ENCODE measurements at regions not wholly inside any gene's neighbourhood (a gene's known extent, or its start where the extent isn't known, plus 50 kb on each side); places are given as distances from the start of the nearest gene placed in this dataset.

DNA sequence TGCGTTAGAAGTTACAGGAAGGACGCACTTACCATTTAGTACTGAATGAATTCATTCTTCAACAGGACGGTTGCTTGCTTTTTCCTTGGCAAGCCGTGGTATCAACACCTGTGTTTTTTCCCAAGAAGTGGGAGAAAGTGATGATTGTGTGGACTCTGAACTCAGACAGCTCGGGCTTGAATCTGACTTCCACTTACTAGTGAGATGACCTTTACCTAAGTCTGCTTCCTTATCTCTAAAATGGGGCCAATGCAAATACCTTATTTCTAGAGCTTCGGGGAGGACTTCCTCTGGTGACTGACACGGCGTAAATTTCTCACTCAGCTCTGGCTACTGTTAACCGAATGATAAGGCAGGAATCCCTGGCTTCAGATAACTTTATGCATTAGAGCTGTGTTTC lies 146.8 kb upstream of the RBPJ start:
- Histone ChIP-seq H3K27ac (ENCODE audit: low read depth, low read length) (no peak overlapping the region), H3K9ac (ENCODE audit: low read depth in 1 of 3, low read length in 3 of 3) (no peak overlapping the region), H3K4me1 (ENCODE audit: control insufficient read depth in 3 of 3, insufficient read depth in 3 of 3, low read length in 3 of 3) (peaks cover 2 to 7% (median 7%) of the 10 kb centered on the region in 3 donors), H3K9me3 (ENCODE audit: control insufficient read depth in 3 of 3, low read length in 3 of 3) (no peaks in the 10 kb centered on the region), H3K27me3 (ENCODE audit: control insufficient read depth in 3 of 3, insufficient read depth in 3 of 3, low read length in 3 of 3) (peaks cover 0 to 7% (median 0%) of the 10 kb centered on the region in 3 donors), H3K4me3 (ENCODE audit: low read length in 3 of 3) (no peak overlapping the region), H3K36me3 (ENCODE audit: control insufficient read depth in 3 of 3, insufficient read depth in 3 of 3, low read length in 3 of 3) (no peaks in the 10 kb centered on the region)

GRCh38 chr4:26175006-26175786 lies 145.6 kb upstream of the RBPJ start:
- H3K27ac ChIP-seq (ENCODE audit: low read depth, low read length) = no peak overlapping the region
- no peaks in the 10 kb centered on the region for H3K9me3 ChIP-seq (ENCODE audit: control insufficient read depth in 3 of 3, low read length in 3 of 3)
- no peaks in the 10 kb centered on the region for H3K36me3 ChIP-seq (ENCODE audit: control insufficient read depth in 3 of 3, insufficient read depth in 3 of 3, low read length in 3 of 3)
- no peak overlapping the region for H3K9ac ChIP-seq (ENCODE audit: low read depth in 1 of 3, low read length in 3 of 3)
- no peak overlapping the region for H3K4me3 ChIP-seq (ENCODE audit: low read length in 3 of 3)
- H3K4me1 ChIP-seq (ENCODE audit: control insufficient read depth in 3 of 3, insufficient read depth in 3 of 3, low read length in 3 of 3) = peaks cover 2 to 7% (median 7%) of the 10 kb centered on the region in 3 donors
- peaks cover 0 to 7% (median 0%) of the 10 kb centered on the region in 3 donors for H3K27me3 ChIP-seq (ENCODE audit: control insufficient read depth in 3 of 3, insufficient read depth in 3 of 3, low read length in 3 of 3)

DNA sequence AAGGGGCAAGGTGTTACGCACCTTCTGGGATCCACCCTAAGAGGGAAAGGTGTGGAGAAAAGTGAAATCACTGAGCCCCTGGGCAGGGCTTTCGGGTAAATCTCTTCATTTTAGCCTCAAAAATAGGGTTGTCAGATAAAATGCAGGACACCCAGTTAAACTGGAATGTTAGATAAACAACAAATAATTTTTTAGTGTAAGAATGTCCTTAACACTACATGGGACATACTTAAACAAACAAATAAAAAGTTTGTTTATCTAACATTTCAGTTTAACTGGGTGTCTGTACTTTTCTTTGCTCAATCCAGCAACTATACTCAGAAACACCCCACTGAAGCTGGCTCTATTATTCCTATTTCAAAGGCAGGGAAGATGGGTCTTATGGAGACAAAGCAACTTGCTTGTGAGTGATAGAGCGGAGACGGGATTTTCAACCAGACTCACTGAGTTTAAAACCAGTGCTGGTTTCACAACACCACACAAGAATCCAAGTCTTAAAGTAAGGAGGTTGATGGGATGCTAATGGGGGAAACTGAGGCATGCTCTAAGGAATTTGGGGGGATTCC lies 144.8 kb upstream of the RBPJ start:
- no peak overlapping the region for H3K9ac ChIP-seq (ENCODE audit: low read depth in 1 of 3, low read length in 3 of 3)
- H3K4me1 ChIP-seq (ENCODE audit: control insufficient read depth in 3 of 3, insufficient read depth in 3 of 3, low read length in 3 of 3) = peaks cover 2 to 7% (median 7%) of the 10 kb centered on the region in 3 donors
- no peak overlapping the region for H3K4me3 ChIP-seq (ENCODE audit: low read length in 3 of 3)
- peaks cover 0 to 7% (median 0%) of the 10 kb centered on the region in 3 donors for H3K27me3 ChIP-seq (ENCODE audit: control insufficient read depth in 3 of 3, insufficient read depth in 3 of 3, low read length in 3 of 3)
- no peaks in the 10 kb centered on the region for H3K36me3 ChIP-seq (ENCODE audit: control insufficient read depth in 3 of 3, insufficient read depth in 3 of 3, low read length in 3 of 3)
- no peak overlapping the region for H3K27ac ChIP-seq (ENCODE audit: low read depth, low read length)
- H3K9me3 ChIP-seq (ENCODE audit: control insufficient read depth in 3 of 3, low read length in 3 of 3) = no peaks in the 10 kb centered on the region

- Histone ChIP-seq H3K36me3 (ENCODE audit: control insufficient read depth in 3 of 3, insufficient read depth in 3 of 3, low read length in 3 of 3) (no peaks in the 10 kb centered on the region), H3K4me1 (ENCODE audit: control insufficient read depth in 3 of 3, insufficient read depth in 3 of 3, low read length in 3 of 3) (peaks cover 2 to 7% (median 5%) of the 10 kb centered on the region in 3 donors), H3K27ac (ENCODE audit: low read depth, low read length) (no peak overlapping the region), H3K9ac (ENCODE audit: low read depth in 1 of 3, low read length in 3 of 3) (no peak overlapping the region), H3K4me3 (ENCODE audit: low read length in 3 of 3) (no peak overlapping the region), H3K9me3 (ENCODE audit: control insufficient read depth in 3 of 3, low read length in 3 of 3) (no peaks in the 10 kb centered on the region), H3K27me3 (ENCODE audit: control insufficient read depth in 3 of 3, insufficient read depth in 3 of 3, low read length in 3 of 3) (peaks cover 0 to 6% (median 0%) of the 10 kb centered on the region in 3 donors)
Measured at GRCh38 chr4:26176598-26177149, 144.1 kb upstream of the RBPJ start.

DNA sequence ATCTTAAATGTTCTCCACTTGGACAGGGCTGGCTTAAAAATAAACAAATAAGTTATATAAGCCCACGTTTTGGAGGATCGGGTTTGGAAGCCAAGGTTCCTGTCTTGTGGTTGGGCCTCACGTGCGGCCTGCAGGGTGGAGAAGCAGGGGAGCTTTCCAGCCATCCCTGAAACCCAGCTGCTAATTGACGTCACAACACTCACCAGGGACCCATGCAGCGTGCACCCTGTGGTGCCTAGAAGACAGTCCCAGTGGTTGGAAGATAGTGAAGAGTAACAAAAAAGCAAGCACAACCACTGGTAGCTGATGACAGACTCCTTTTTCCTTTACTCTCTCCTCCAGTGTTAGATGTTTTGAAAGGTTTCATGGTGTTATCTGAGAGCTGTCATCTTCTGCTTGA lies 142.0 kb upstream of the RBPJ start:
- H3K9me3 ChIP-seq (ENCODE audit: control insufficient read depth in 3 of 3, low read length in 3 of 3) = no peaks in the 10 kb centered on the region
- no peaks in the 10 kb centered on the region for H3K27me3 ChIP-seq (ENCODE audit: control insufficient read depth in 3 of 3, insufficient read depth in 3 of 3, low read length in 3 of 3)
- no peak overlapping the region for H3K27ac ChIP-seq (ENCODE audit: low read depth, low read length)

GRCh38 chr4:26179316-26179760 lies 141.5 kb upstream of the RBPJ start:
- Histone ChIP-seq H3K9me3 (ENCODE audit: control insufficient read depth in 3 of 3, low read length in 3 of 3) (no peaks in the 10 kb centered on the region), H3K4me3 (ENCODE audit: low read length in 3 of 3) (no peak overlapping the region), H3K36me3 (ENCODE audit: control insufficient read depth in 3 of 3, insufficient read depth in 3 of 3, low read length in 3 of 3) (no peaks in the 10 kb centered on the region), H3K27ac (ENCODE audit: low read depth, low read length) (no peak overlapping the region), H3K9ac (ENCODE audit: low read depth in 1 of 3, low read length in 3 of 3) (no peak overlapping the region), H3K4me1 (ENCODE audit: control insufficient read depth in 3 of 3, insufficient read depth in 3 of 3, low read length in 3 of 3) (peaks cover 0 to 7% (median 2%) of the 10 kb centered on the region in 3 donors), H3K27me3 (ENCODE audit: control insufficient read depth in 3 of 3, insufficient read depth in 3 of 3, low read length in 3 of 3) (no peaks in the 10 kb centered on the region)

More for the DNA sequence above, 142.0 kb upstream of the RBPJ start:
- H3K4me3 ChIP-seq (ENCODE audit: low read length in 3 of 3) = no peak overlapping the region
- H3K4me1 ChIP-seq (ENCODE audit: control insufficient read depth in 3 of 3, insufficient read depth in 3 of 3, low read length in 3 of 3) = peaks cover 0 to 7% (median 2%) of the 10 kb centered on the region in 3 donors
- no peaks in the 10 kb centered on the region for H3K36me3 ChIP-seq (ENCODE audit: control insufficient read depth in 3 of 3, insufficient read depth in 3 of 3, low read length in 3 of 3)
- H3K9ac ChIP-seq (ENCODE audit: low read depth in 1 of 3, low read length in 3 of 3) = no peak overlapping the region

- H3K4me3 ChIP-seq (ENCODE audit: low read length in 3 of 3) = no peak overlapping the region
- no peaks in the 10 kb centered on the region for H3K9me3 ChIP-seq (ENCODE audit: control insufficient read depth in 3 of 3, low read length in 3 of 3)
- peaks cover 0 to 2% (median 1%) of the 10 kb centered on the region in 3 donors for H3K4me1 ChIP-seq (ENCODE audit: control insufficient read depth in 3 of 3, insufficient read depth in 3 of 3, low read length in 3 of 3)
- no peaks in the 10 kb centered on the region for H3K27me3 ChIP-seq (ENCODE audit: control insufficient read depth in 3 of 3, insufficient read depth in 3 of 3, low read length in 3 of 3)
- H3K27ac ChIP-seq (ENCODE audit: low read depth, low read length) = no peak overlapping the region
- no peak overlapping the region for H3K9ac ChIP-seq (ENCODE audit: low read depth in 1 of 3, low read length in 3 of 3)
- H3K36me3 ChIP-seq (ENCODE audit: control insufficient read depth in 3 of 3, insufficient read depth in 3 of 3, low read length in 3 of 3) = no peaks in the 10 kb centered on the region
Measured at GRCh38 chr4:26181616-26182015, 139.2 kb upstream of the RBPJ start.

GRCh38 chr4:26183017-26183416 lies 137.8 kb upstream of the RBPJ start:
- no peaks in the 10 kb centered on the region for H3K27me3 ChIP-seq (ENCODE audit: control insufficient read depth in 3 of 3, insufficient read depth in 3 of 3, low read length in 3 of 3)
- no peak overlapping the region for H3K4me3 ChIP-seq (ENCODE audit: low read length in 3 of 3)
- H3K9me3 ChIP-seq (ENCODE audit: control insufficient read depth in 3 of 3, low read length in 3 of 3) = no peaks in the 10 kb centered on the region
- H3K27ac ChIP-seq (ENCODE audit: low read depth, low read length) = no peak overlapping the region
- no peak overlapping the region for H3K9ac ChIP-seq (ENCODE audit: low read depth in 1 of 3, low read length in 3 of 3)
- no peaks in the 10 kb centered on the region for H3K4me1 ChIP-seq (ENCODE audit: control insufficient read depth in 3 of 3, insufficient read depth in 3 of 3, low read length in 3 of 3)
- no peaks in the 10 kb centered on the region for H3K36me3 ChIP-seq (ENCODE audit: control insufficient read depth in 3 of 3, insufficient read depth in 3 of 3, low read length in 3 of 3)

DNA sequence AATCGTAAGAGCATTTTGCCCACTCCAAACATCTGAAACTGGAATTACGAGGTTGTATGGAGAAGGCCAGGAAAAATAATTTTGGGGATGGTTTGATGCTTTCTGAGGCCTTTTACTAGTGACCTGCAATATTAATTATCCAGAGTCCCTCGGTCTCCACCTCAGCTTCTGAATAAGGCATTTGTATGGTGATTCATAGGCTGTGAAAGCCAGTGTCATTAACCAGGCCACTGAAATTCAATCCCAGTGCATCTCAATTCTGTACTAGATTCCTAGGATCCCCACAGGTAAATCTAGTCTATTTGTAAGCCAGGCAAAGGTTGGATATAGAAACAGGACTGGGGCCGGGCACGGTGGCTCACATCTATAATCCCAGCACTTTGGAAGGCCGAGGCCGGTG lies 135.4 kb upstream of the RBPJ start:
- Histone ChIP-seq H3K27me3 (ENCODE audit: control insufficient read depth in 3 of 3, insufficient read depth in 3 of 3, low read length in 3 of 3) (no peaks in the 10 kb centered on the region), H3K36me3 (ENCODE audit: control insufficient read depth in 3 of 3, insufficient read depth in 3 of 3, low read length in 3 of 3) (no peaks in the 10 kb centered on the region), H3K4me1 (ENCODE audit: control insufficient read depth in 3 of 3, insufficient read depth in 3 of 3, low read length in 3 of 3) (no peaks in the 10 kb centered on the region), H3K4me3 (ENCODE audit: low read length in 3 of 3) (no peak overlapping the region), H3K27ac (ENCODE audit: low read depth, low read length) (no peak overlapping the region), H3K9me3 (ENCODE audit: control insufficient read depth in 3 of 3, low read length in 3 of 3) (no peaks in the 10 kb centered on the region), H3K9ac (ENCODE audit: low read depth in 1 of 3, low read length in 3 of 3) (no peak overlapping the region)

- Histone ChIP-seq H3K27ac (ENCODE audit: low read depth, low read length) (no peak overlapping the region), H3K4me3 (ENCODE audit: low read length in 3 of 3) (no peak overlapping the region), H3K36me3 (ENCODE audit: control insufficient read depth in 3 of 3, insufficient read depth in 3 of 3, low read length in 3 of 3) (no peaks in the 10 kb centered on the region), H3K27me3 (ENCODE audit: control insufficient read depth in 3 of 3, insufficient read depth in 3 of 3, low read length in 3 of 3) (no peaks in the 10 kb centered on the region), H3K9ac (ENCODE audit: low read depth in 1 of 3, low read length in 3 of 3) (no peak overlapping the region), H3K4me1 (ENCODE audit: control insufficient read depth in 3 of 3, insufficient read depth in 3 of 3, low read length in 3 of 3) (no peaks in the 10 kb centered on the region), H3K9me3 (ENCODE audit: control insufficient read depth in 3 of 3, low read length in 3 of 3) (no peaks in the 10 kb centered on the region)
Measured at GRCh38 chr4:26191353-26191752, 129.5 kb upstream of the RBPJ start.
